ENCODE measurements at regions not wholly inside any gene's neighbourhood (a gene's known extent, or its start where the extent isn't known, plus 50 kb on each side); places are given as distances from the start of the nearest gene placed in this dataset.

DNA sequence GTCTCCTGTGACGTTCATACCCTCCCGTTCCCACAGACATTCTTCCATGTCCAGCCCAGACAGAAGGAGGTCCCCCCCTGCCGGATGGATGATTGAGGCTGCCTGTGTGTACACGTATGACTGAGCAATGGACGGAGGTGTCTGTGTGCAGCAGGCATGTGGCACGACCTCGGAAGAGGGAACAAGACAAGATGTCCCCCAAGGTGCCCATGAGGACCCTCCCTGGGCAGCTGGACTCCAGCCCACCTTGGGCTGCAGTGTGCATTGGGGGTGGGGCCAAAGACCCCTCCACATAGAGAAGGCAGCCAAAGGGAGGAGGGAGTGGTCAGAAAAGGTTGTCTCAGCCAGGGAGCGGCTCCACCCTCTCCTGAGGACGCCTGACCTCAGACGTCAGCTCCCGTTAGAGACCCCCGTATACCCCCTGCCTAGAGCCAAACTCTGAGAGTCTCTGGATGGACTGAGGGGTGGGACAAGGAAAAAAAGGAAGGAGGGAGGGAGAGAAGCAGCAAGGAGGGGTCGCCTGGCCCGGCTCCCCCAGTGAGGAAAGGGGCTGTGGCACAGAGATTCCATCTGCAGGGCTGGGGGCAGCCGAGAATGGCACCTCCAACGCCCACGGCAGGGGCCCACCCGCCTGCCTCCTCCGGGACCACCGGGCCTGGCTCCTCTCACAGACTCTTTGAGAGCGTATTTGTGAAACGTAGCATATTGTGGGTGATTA, 92.9 kb upstream of the BHLHE23 start:
- TF ChIP-seq CTCF (conservative IDR thresholded peaks at IDR 0.05; ENCODE audit: low read depth, low read length): no peak
- TF ChIP-seq EZH2 (IDR thresholded peaks at IDR 0.05; ENCODE audit: borderline replicate concordance, low read depth, low read length, poor library complexity, severe bottlenecking): no peak
- Histone ChIP-seq H3K27ac (ENCODE audit: low read depth, low read length, poor library complexity, severe bottlenecking) (no peak overlapping the region), H3K4me3 (ENCODE audit: low read depth, low read length, poor library complexity, severe bottlenecking) (no peak overlapping the region), H3K36me3 (ENCODE audit: insufficient read depth, low read length, poor library complexity, severe bottlenecking) (no peaks in the 10 kb centered on the region), H3K27me3 (replicated peaks; ENCODE audit: insufficient read depth, low read depth, low read length, poor library complexity) (peaks cover 62% of the 10 kb centered on the region), H3K9me3 (ENCODE audit: low read depth, low read length, poor library complexity, severe bottlenecking) (no peaks in the 10 kb centered on the region), H3K4me1 (ENCODE audit: insufficient read depth, low read length, poor library complexity, severe bottlenecking) (no peaks in the 10 kb centered on the region)
- no peak for DNase-seq (ENCODE audit: low spot score)
- intact Hi-C loops (cut with micrococcal nuclease; ENCODE audit: unreplicated experiment): no loop called here
- ChIA-PET POLR2A (ENCODE audit: low non-redundant PET) (no interaction called here), CTCF (no interaction called here)
- BruUV-seq (replicated peaks): no TSS peak

GRCh38 chr20:63098195-63098810, 91.5 kb upstream of the BHLHE23 start:
- no TSS peak for BruUV-seq (replicated peaks)
- H3K9me3 ChIP-seq (ENCODE audit: low read depth, low read length, poor library complexity, severe bottlenecking): no peaks in the 10 kb centered on the region
- H3K4me3 ChIP-seq (ENCODE audit: low read depth, low read length, poor library complexity, severe bottlenecking): no peak overlapping the region
- ChIA-PET POLR2A (ENCODE audit: low non-redundant PET) (no interaction called here), CTCF (no interaction called here)
- no peaks in the 10 kb centered on the region for H3K4me1 ChIP-seq (ENCODE audit: insufficient read depth, low read length, poor library complexity, severe bottlenecking)
- no peaks in the 10 kb centered on the region for H3K36me3 ChIP-seq (ENCODE audit: insufficient read depth, low read length, poor library complexity, severe bottlenecking)
- intact Hi-C loops (cut with micrococcal nuclease; ENCODE audit: unreplicated experiment): no loop called here
- peaks cover 67% of the 10 kb centered on the region for H3K27me3 ChIP-seq (replicated peaks; ENCODE audit: insufficient read depth, low read depth, low read length, poor library complexity)
- DNase-seq (ENCODE audit: low spot score): no peak
- no peak overlapping the region for H3K27ac ChIP-seq (ENCODE audit: low read depth, low read length, poor library complexity, severe bottlenecking)
- TF ChIP-seq EZH2 (IDR thresholded peaks at IDR 0.05; ENCODE audit: borderline replicate concordance, low read depth, low read length, poor library complexity, severe bottlenecking): no peak
- TF ChIP-seq CTCF (conservative IDR thresholded peaks at IDR 0.05; ENCODE audit: low read depth, low read length): no peak

GRCh38 chr20:63097336-63097831, 90.6 kb upstream of the BHLHE23 start:
- intact Hi-C loops (cut with micrococcal nuclease; ENCODE audit: unreplicated experiment): no loop called here

More at GRCh38 chr20:63097336-63097831, 90.6 kb upstream of the BHLHE23 start:
- TF ChIP-seq CTCF (conservative IDR thresholded peaks at IDR 0.05; ENCODE audit: low read depth, low read length) (no peak), EZH2 (IDR thresholded peaks at IDR 0.05; ENCODE audit: borderline replicate concordance, low read depth, low read length, poor library complexity, severe bottlenecking) (no peak)
- no peaks in the 10 kb centered on the region for H3K4me1 ChIP-seq (ENCODE audit: insufficient read depth, low read length, poor library complexity, severe bottlenecking)
- H3K27ac ChIP-seq (ENCODE audit: low read depth, low read length, poor library complexity, severe bottlenecking): no peak overlapping the region
- H3K36me3 ChIP-seq (ENCODE audit: insufficient read depth, low read length, poor library complexity, severe bottlenecking): no peaks in the 10 kb centered on the region
- H3K27me3 ChIP-seq (replicated peaks; ENCODE audit: insufficient read depth, low read depth, low read length, poor library complexity): peaks cover 68% of the 10 kb centered on the region
- POLR2A ChIA-PET (ENCODE audit: low non-redundant PET): no interaction called here
- CTCF ChIA-PET: no interaction called here
- no peaks in the 10 kb centered on the region for H3K9me3 ChIP-seq (ENCODE audit: low read depth, low read length, poor library complexity, severe bottlenecking)
- no peak overlapping the region for H3K4me3 ChIP-seq (ENCODE audit: low read depth, low read length, poor library complexity, severe bottlenecking)
- BruUV-seq (replicated peaks): no TSS peak
- DNase-seq (ENCODE audit: low spot score): no peak

Data from A673 (cell line).